ENCODE measurements at regions not wholly inside any gene's neighbourhood (a gene's known extent, or its start where the extent isn't known, plus 50 kb on each side); places are given as distances from the start of the nearest gene placed in this dataset.

DNA sequence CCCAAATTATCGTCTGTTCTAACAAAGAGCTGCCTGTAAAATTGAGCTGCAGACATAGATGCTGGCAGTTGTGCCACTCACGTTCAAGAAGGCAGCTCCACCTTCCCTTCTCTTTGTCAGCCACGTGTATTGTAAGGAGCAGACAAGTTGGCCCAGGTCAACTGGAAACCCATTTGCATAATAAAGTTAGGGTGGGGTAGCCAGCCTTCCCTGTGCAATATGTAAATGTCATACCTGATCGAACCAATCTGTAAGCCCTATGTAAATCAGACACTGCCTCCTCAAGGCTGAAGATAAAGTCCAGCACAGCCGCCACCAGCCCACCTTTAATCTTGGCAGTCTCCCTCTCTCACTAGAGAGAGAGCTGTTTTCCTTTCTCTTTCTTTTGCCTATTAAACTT lies 117.2 kb downstream of the TMEM144 start:
- no peak for DNase-seq (ENCODE audit: low spot score)
- TF ChIP-seq, protein P1, sequence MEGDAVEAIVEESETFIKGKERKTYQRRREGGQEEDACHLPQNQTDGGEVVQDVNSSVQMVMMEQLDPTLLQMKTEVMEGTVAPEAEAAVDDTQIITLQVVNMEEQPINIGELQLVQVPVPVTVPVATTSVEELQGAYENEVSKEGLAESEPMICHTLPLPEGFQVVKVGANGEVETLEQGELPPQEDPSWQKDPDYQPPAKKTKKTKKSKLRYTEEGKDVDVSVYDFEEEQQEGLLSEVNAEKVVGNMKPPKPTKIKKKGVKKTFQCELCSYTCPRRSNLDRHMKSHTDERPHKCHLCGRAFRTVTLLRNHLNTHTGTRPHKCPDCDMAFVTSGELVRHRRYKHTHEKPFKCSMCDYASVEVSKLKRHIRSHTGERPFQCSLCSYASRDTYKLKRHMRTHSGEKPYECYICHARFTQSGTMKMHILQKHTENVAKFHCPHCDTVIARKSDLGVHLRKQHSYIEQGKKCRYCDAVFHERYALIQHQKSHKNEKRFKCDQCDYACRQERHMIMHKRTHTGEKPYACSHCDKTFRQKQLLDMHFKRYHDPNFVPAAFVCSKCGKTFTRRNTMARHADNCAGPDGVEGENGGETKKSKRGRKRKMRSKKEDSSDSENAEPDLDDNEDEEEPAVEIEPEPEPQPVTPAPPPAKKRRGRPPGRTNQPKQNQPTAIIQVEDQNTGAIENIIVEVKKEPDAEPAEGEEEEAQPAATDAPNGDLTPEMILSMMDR (IDR thresholded peaks at IDR 0.05): no peak
- H3K9me3 ChIP-seq: no peaks in the 10 kb centered on the region

DNA sequence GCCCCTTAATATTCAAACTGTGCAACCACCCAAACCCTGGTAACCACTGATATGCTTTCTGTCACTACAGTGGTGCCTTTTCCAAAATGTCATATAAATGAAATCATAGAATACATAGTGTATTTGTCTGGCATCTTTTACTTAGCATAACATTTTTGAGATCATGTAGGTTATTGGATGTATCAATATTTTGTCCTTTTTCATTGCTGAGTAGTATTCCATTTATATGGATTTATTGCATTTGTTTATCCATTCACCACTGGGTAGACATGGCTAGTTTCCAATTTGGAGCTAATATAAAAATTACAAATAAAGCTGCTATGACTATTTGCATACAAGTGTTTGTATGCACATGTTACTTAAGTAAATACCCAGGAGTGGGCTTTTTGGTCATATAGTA lies 121.6 kb downstream of the TMEM144 start:
- Histone ChIP-seq H3K4me3 (no peak overlapping the region), H3K9me3 (no peaks in the 10 kb centered on the region), H3K27ac (no peak overlapping the region), H3K36me3 (no peaks in the 10 kb centered on the region), H3K4me1 (no peaks in the 10 kb centered on the region), H3K27me3 (no peaks in the 10 kb centered on the region)
- TF ChIP-seq, protein P1 (IDR thresholded peaks at IDR 0.05): no peak
- no peak for DNase-seq (ENCODE audit: low spot score)

More for the DNA sequence above, 117.2 kb downstream of the TMEM144 start:
- H3K36me3 ChIP-seq: no peaks in the 10 kb centered on the region
- no peak overlapping the region for H3K4me3 ChIP-seq
- H3K27me3 ChIP-seq: no peaks in the 10 kb centered on the region
- no peaks in the 10 kb centered on the region for H3K4me1 ChIP-seq
- no peak overlapping the region for H3K27ac ChIP-seq

DNA sequence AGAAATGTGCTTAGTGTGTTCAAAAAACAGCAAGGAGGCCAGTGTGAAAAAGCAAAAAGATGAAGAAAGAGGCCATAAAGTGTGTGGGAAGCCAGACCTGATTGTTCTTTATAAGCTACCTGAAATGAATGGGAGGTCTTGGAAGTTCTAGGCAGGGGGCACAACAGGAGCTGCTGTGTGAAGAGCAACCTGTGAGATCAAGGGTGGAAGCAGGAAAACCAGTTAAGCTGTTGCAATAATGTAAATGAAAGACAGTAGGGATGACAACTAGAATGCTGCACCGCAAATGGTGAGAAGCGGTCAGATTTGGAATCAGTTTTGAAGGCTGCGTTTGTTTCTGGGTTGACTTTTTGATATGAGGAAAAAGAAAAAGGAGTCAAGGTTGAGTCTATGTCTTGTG lies 123.5 kb downstream of the TMEM144 start:
- H3K4me1 ChIP-seq: no peaks in the 10 kb centered on the region
- no peaks in the 10 kb centered on the region for H3K9me3 ChIP-seq
- no peaks in the 10 kb centered on the region for H3K36me3 ChIP-seq
- no peak for DNase-seq (ENCODE audit: low spot score)
- no peak overlapping the region for H3K27ac ChIP-seq
- TF ChIP-seq, protein P1 (IDR thresholded peaks at IDR 0.05): no peak
- no peak overlapping the region for H3K4me3 ChIP-seq
- no peaks in the 10 kb centered on the region for H3K27me3 ChIP-seq

DNA sequence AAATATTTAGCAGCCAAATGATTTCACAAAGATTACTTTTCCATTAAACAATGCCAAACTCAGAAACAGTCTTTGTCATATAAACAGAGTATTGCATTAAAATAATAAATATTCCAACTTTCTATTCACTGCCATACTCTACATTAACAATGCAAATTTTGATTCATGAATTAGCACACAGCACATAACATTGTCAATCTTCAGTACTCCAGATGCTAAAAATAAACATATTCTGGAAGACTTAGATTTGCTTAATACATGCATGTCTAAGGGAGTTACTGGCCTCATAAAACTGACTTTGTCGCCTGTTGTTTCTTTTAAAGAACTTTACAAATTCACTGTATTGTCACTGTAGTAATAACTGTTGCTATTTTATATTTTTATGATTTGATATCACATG lies 131.6 kb downstream of the TMEM144 start:
- Histone ChIP-seq H3K36me3 (no peaks in the 10 kb centered on the region), H3K27ac (no peak overlapping the region), H3K27me3 (no peaks in the 10 kb centered on the region), H3K9me3 (no peaks in the 10 kb centered on the region), H3K4me1 (no peaks in the 10 kb centered on the region), H3K4me3 (no peak overlapping the region)
- TF ChIP-seq, protein P1 (IDR thresholded peaks at IDR 0.05): no peak
- no peak for DNase-seq (ENCODE audit: low spot score)

DNA sequence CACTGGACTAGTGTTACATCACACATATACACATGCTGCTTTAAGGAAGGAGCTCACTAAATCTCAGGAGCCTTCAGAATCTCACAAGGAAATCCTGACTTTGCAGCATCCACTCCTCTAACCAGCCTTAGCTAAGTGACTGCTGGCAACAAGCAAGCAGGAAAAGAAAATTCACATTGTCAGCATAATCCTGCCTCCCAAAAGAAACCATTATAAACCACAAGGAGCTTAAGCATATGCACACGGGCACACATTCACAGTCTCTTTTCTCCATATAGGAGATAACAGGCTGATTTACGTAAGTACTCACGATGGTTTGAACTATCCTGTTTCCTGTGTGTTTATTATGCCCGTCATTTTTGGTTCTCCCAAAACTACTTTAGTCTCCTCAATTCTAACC lies 136.3 kb downstream of the TMEM144 start:
- Histone ChIP-seq H3K4me1 (no peaks in the 10 kb centered on the region), H3K4me3 (no peak overlapping the region), H3K27ac (no peak overlapping the region), H3K27me3 (no peaks in the 10 kb centered on the region), H3K9me3 (no peaks in the 10 kb centered on the region), H3K36me3 (no peaks in the 10 kb centered on the region)
- DNase-seq (ENCODE audit: low spot score): no peak
- TF ChIP-seq, protein P1 (IDR thresholded peaks at IDR 0.05): no peak

DNA sequence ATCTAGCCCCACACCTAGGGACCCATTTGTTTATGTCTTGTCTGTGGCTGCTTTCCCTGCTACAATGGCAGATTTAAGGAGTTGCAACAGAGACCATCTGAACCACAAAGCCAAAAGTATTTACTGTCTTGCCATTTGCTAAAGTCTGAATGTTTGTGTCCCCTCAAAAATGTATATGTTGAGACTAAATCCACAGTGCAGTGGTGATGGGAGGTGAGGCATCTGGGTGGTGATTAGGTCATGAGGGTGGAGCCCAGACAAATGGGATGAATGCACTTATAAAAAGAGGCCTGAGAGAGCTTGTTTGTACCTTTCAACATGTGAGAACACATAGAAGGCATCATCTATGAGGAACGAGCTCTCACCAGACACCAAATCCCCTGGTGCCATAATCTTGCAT lies 137.3 kb downstream of the TMEM144 start:
- H3K4me3 ChIP-seq: no peak overlapping the region
- no peaks in the 10 kb centered on the region for H3K27me3 ChIP-seq
- H3K36me3 ChIP-seq: no peaks in the 10 kb centered on the region
- TF ChIP-seq, protein P1 (IDR thresholded peaks at IDR 0.05): no peak
- no peak for DNase-seq (ENCODE audit: low spot score)
- no peaks in the 10 kb centered on the region for H3K9me3 ChIP-seq
- H3K27ac ChIP-seq: no peak overlapping the region
- H3K4me1 ChIP-seq: no peaks in the 10 kb centered on the region
